Astrocyte (in vitro differentiated cells and primary cell): ENCODE measurements at regions not wholly inside any gene's neighbourhood (a gene's known extent, or its start where the extent isn't known, plus 50 kb on each side); places are given as distances from the start of the nearest gene placed in this dataset.
A peak's percentile ranks its signal among the peaks of the same experiment; 100 is the strongest.

Experiments used
- DNase-seq: peaks from one replicate; pipeline ENCODE4 v3.0.0-alpha.2; 2010; ENCODE audit warnings: low read depth
- FAIRE-seq: peaks from 2 replicates; lab custom pipeline; 2011; peaks lifted over from hg19 to GRCh38; lab: Jason Lieb, UNC
- H2AFZ ChIP-seq: 2 replicates; pipeline ENCODE4 v1.6.0; 2012; ENCODE audit warnings: low read depth, low read length, inconsistent platforms
- H3K27ac ChIP-seq: 2 replicates; pipeline ENCODE4 v1.5.1; 2011; ENCODE audit warnings: low read depth, low read length, inconsistent platforms
- H3K27me3 ChIP-seq: 2 replicates; pipeline ENCODE4 v1.6.0; 2011; ENCODE audit warnings: low read length, inconsistent platforms; ENCODE audit not compliant: insufficient read depth
- H3K36me3 ChIP-seq: 2 replicates; pipeline ENCODE4 v1.5.1; 2011; ENCODE audit warnings: low read length, inconsistent platforms; ENCODE audit not compliant: insufficient read depth
- H3K4me1 ChIP-seq: 2 replicates; pipeline ENCODE4 v1.5.1; 2011; ENCODE audit warnings: low read length, inconsistent platforms; ENCODE audit not compliant: insufficient read depth
- H3K4me2 ChIP-seq: 2 replicates; pipeline ENCODE4 v1.6.0; 2012; ENCODE audit warnings: low read length, inconsistent platforms
- H3K4me3 ChIP-seq: 2 replicates; pipeline ENCODE4 v1.5.1; 2011; ENCODE audit warnings: low read depth, mild to moderate bottlenecking, low read length, inconsistent platforms; ENCODE audit not compliant: insufficient read depth
- H3K79me2 ChIP-seq: 2 replicates; pipeline ENCODE4 v1.6.0; 2012; ENCODE audit warnings: mild to moderate bottlenecking, low read length, inconsistent platforms; ENCODE audit not compliant: insufficient read depth
- H3K9ac ChIP-seq: 2 replicates; pipeline ENCODE4 v1.6.0; 2012; ENCODE audit warnings: mild to moderate bottlenecking, low read length, inconsistent platforms
- H3K9me3 ChIP-seq: 2 replicates; pipeline ENCODE4 v1.5.1; 2012; ENCODE audit warnings: low read depth, mild to moderate bottlenecking, low read length, inconsistent platforms; ENCODE audit not compliant: insufficient read depth
- H4K20me1 ChIP-seq: 2 replicates; pipeline ENCODE4 v1.6.0; 2012; ENCODE audit warnings: low read length, inconsistent platforms; ENCODE audit not compliant: insufficient read depth
- H3K27ac Mint-ChIP-seq: one replicate; pipeline ENCODE4 v1.8.0; 2021; ENCODE audit warnings: mild to moderate bottlenecking, mixed read lengths; ENCODE audit not compliant: unreplicated experiment
- H3K27me3 Mint-ChIP-seq: one replicate; pipeline ENCODE4 v1.8.0; 2021; ENCODE audit warnings: low read depth, mixed read lengths; ENCODE audit not compliant: unreplicated experiment
- H3K36me3 Mint-ChIP-seq: one replicate; pipeline ENCODE4 v1.8.0; 2021; ENCODE audit warnings: low read depth, mixed read lengths; ENCODE audit not compliant: unreplicated experiment
- H3K4me1 Mint-ChIP-seq: one replicate; pipeline ENCODE4 v1.8.0; 2021; ENCODE audit warnings: low read depth, mixed read lengths; ENCODE audit not compliant: unreplicated experiment
- H3K4me3 Mint-ChIP-seq: one replicate; pipeline ENCODE4 v1.8.0; 2021; ENCODE audit warnings: mild to moderate bottlenecking, moderate library complexity, mixed read lengths; ENCODE audit not compliant: unreplicated experiment
- H3K9me3 Mint-ChIP-seq: one replicate; pipeline ENCODE4 v1.8.0; 2021; ENCODE audit warnings: mild to moderate bottlenecking, mixed read lengths; ENCODE audit not compliant: unreplicated experiment
- EZH2 ChIP-seq: IDR thresholded peaks from 2 replicates; pipeline ENCODE4 v1.6.1; 2012; ENCODE audit warnings: mild to moderate bottlenecking, low read length, inconsistent platforms; ENCODE audit not compliant: insufficient read depth
- TF ChIP-seq, protein P1 (sequence below): IDR thresholded peaks from 2 replicates; pipeline ENCODE4 v1.5.1; 2011; ENCODE audit warnings: low read depth, mild to moderate bottlenecking, inconsistent platforms, low read length, moderate library complexity; ENCODE audit not compliant: insufficient read depth

DNA sequence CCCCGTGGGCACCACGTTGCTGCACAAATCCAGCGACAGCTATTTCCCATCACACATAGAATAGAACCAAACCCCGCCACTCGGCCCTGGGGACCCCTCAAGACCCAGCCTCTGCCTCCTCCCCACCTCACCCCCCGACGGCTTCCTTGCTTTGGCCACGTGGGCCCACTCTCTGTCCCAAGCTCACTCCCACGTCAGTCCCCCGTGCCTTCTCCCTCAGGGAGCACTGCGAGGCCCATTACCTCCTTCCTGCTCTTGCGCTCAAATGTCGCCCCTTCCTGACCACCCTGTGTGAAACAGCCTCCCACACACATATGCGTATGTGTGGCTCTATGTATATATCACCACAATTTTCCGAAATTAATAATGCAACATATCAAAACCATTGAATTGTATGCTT is 239.7 kb downstream of the SH3BP4 start:
- Mint-ChIP-seq H3K9me3 (peaks cover 2% of the 10 kb centered on the region), H3K4me1 (no peaks in the 10 kb centered on the region), H3K36me3 (no peaks in the 10 kb centered on the region), H3K27me3 (peaks cover 47% of the 10 kb centered on the region), H3K4me3 (no peak overlapping the region), H3K27ac (peak overlapping the region; percentile 28)
- TF ChIP-seq EZH2 = no peak
- TF ChIP-seq, protein P1, sequence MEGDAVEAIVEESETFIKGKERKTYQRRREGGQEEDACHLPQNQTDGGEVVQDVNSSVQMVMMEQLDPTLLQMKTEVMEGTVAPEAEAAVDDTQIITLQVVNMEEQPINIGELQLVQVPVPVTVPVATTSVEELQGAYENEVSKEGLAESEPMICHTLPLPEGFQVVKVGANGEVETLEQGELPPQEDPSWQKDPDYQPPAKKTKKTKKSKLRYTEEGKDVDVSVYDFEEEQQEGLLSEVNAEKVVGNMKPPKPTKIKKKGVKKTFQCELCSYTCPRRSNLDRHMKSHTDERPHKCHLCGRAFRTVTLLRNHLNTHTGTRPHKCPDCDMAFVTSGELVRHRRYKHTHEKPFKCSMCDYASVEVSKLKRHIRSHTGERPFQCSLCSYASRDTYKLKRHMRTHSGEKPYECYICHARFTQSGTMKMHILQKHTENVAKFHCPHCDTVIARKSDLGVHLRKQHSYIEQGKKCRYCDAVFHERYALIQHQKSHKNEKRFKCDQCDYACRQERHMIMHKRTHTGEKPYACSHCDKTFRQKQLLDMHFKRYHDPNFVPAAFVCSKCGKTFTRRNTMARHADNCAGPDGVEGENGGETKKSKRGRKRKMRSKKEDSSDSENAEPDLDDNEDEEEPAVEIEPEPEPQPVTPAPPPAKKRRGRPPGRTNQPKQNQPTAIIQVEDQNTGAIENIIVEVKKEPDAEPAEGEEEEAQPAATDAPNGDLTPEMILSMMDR = no peak
- H3K36me3 ChIP-seq = no peaks in the 10 kb centered on the region
- H4K20me1 ChIP-seq = no peaks in the 10 kb centered on the region
- no peak overlapping the region for H3K9ac ChIP-seq
- no peaks in the 10 kb centered on the region for H3K9me3 ChIP-seq
- H3K4me2 ChIP-seq = peak overlapping the region; percentile 52
- DNase-seq (no peak), FAIRE-seq (no peak)
- no peaks in the 10 kb centered on the region for H3K79me2 ChIP-seq
- peaks cover 29% of the 10 kb centered on the region for H3K27me3 ChIP-seq
- no peaks in the 10 kb centered on the region for H3K4me1 ChIP-seq
- H3K27ac ChIP-seq = no peak overlapping the region
- H2AFZ ChIP-seq = no peak overlapping the region
- H3K4me3 ChIP-seq = no peak overlapping the region

DNA sequence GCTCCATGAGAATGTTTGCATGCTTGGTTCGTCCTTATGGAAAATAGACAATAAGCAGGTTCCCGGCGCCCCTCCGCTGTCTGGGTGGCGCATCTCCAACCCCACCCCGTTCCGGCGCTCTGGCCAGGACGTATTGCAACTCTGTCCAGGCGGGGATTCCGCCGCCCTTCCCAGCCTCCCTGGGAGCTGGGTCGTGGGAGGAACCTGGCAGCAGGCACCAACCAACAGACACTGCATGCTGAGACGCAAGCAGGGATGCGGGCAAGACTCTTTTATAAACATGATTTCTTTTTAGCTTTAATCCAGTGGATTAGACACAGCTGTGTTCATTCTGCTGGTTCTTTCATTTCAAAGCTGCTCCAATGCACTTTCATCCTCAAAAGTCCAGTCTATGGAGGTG is 240.2 kb downstream of the SH3BP4 start:
- H3K9ac ChIP-seq = no peak overlapping the region
- H3K4me2 ChIP-seq = peak overlapping the region; percentile 52
- H3K4me3 ChIP-seq = no peak overlapping the region
- no peak overlapping the region for H3K4me3 Mint-ChIP-seq
- H2AFZ ChIP-seq = no peak overlapping the region
- H4K20me1 ChIP-seq = no peaks in the 10 kb centered on the region
- no peak overlapping the region for H3K27ac ChIP-seq
- no peak for FAIRE-seq
- DNase-seq = no peak
- no peaks in the 10 kb centered on the region for H3K79me2 ChIP-seq
- H3K27me3 Mint-ChIP-seq = peaks cover 47% of the 10 kb centered on the region
- H3K27ac Mint-ChIP-seq = no peak overlapping the region
- H3K9me3 Mint-ChIP-seq = peaks cover 2% of the 10 kb centered on the region
- no peaks in the 10 kb centered on the region for H3K36me3 ChIP-seq
- peaks cover 29% of the 10 kb centered on the region for H3K27me3 ChIP-seq
- TF ChIP-seq EZH2 = no peak
- TF ChIP-seq, protein P1 = no peak
- no peaks in the 10 kb centered on the region for H3K4me1 ChIP-seq
- H3K36me3 Mint-ChIP-seq = no peaks in the 10 kb centered on the region
- no peaks in the 10 kb centered on the region for H3K4me1 Mint-ChIP-seq
- no peaks in the 10 kb centered on the region for H3K9me3 ChIP-seq

- peaks cover 57% of the 10 kb centered on the region for H3K27me3 Mint-ChIP-seq
- DNase-seq (no peak), FAIRE-seq (no peak)
- Histone ChIP-seq H2AFZ (no peak overlapping the region), H3K27me3 (peaks cover 24% of the 10 kb centered on the region), H3K79me2 (no peaks in the 10 kb centered on the region), H3K4me2 (no peak overlapping the region), H3K9me3 (no peaks in the 10 kb centered on the region), H3K4me3 (no peak overlapping the region), H3K9ac (no peak overlapping the region), H3K36me3 (no peaks in the 10 kb centered on the region), H4K20me1 (no peaks in the 10 kb centered on the region), H3K27ac (no peak overlapping the region), H3K4me1 (no peaks in the 10 kb centered on the region)
- no peak overlapping the region for H3K4me3 Mint-ChIP-seq
- no peak overlapping the region for H3K27ac Mint-ChIP-seq
- peaks cover 2% of the 10 kb centered on the region for H3K9me3 Mint-ChIP-seq
- H3K36me3 Mint-ChIP-seq = no peaks in the 10 kb centered on the region
- H3K4me1 Mint-ChIP-seq = no peaks in the 10 kb centered on the region
- TF ChIP-seq EZH2 = no peak
Observed at GRCh38 chr2:235194351-235194750, 242.5 kb downstream of the SH3BP4 start.
